CD4-positive, alpha-beta T cell treated with Interleukin-17A for 1 hour (primary cell): ENCODE measurements at regions not wholly inside any gene's neighbourhood (a gene's known extent, or its start where the extent isn't known, plus 50 kb on each side); places are given as distances from the start of the nearest gene placed in this dataset.
"Not testable (repeated sequence)": the region's sequence is repeated elsewhere in the genome, so short reads cannot be mapped to it uniquely, and the experiment has no call there.

Source experiments
- DNase-seq: peaks from one replicate; pipeline ENCODE4 v3.0.0-alpha.2; 2020

DNA sequence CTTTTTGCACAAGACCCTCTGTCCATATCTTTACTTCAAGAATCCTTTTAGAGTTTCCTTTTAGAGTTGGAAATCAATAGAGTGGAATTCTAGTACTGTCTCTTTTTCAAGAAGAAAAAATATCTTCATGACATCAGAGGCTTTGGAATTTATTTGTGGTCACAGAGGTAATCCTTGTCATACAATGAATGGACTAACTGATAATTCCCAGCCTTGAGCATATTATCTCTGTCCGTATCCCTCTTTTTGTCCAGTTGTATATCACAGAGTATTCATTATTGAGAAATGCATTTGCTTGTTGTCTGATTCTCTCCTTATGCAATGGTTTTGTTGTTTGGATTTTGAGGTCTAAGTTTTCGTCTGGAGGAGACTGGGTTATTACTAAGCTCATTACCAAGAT is 82.0 kb upstream of the HAPLN1 start:
- no peak for DNase-seq

DNA sequence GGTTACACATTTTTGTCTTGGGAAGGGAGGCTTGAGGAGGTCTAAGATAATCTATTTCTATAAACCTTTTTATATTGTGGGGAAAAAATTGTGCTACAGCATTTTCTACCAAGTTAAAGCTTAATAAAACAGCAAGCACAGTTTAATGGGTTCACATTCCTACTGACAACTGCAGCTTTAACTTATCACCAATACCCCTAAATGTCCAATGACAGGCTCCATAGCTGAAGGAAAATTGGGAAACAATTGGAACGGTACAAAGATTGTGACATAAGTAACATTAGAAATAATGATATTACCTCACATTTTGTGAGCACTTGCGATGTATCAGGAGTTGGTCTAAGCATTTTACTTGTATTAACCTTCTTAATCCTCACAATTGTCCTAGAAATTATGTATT is 79.5 kb upstream of the HAPLN1 start:
- no peak for DNase-seq

- DNase-seq = not testable (repeated sequence)
Measured at GRCh38 chr5:83799020-83799419, 78.4 kb upstream of the HAPLN1 start.

GRCh38 chr5:83789371-83789770 is 68.7 kb upstream of the HAPLN1 start:
- DNase-seq = no peak

GRCh38 chr5:83787631-83788030 is 67.0 kb upstream of the HAPLN1 start:
- DNase-seq = no peak

DNA sequence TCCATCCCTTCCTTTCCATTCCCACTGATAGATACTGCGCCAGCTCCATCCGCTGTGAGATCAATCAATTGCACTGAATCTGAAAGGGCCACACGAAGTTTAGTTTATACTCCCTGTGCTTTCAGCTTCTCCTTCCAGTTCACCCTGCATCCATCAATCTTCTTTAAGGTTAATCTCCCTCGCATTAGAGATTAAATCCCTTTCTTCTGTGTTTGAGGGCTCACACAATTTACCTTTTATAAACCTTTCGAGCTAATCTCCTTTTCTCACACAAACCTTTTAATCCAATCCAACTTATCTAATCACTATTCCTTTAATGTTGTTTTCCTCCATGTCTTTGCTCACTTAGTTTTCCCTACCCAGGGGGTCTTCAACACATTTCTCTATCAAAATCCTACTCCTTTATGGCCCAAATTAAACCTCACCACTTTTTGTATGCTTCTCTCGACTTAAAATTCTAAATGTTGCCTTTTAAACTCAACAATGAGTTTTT is 64.6 kb upstream of the HAPLN1 start:
- no peak for DNase-seq

GRCh38 chr5:83780699-83781350 is 60.2 kb upstream of the HAPLN1 start:
- DNase-seq = no peak

DNA sequence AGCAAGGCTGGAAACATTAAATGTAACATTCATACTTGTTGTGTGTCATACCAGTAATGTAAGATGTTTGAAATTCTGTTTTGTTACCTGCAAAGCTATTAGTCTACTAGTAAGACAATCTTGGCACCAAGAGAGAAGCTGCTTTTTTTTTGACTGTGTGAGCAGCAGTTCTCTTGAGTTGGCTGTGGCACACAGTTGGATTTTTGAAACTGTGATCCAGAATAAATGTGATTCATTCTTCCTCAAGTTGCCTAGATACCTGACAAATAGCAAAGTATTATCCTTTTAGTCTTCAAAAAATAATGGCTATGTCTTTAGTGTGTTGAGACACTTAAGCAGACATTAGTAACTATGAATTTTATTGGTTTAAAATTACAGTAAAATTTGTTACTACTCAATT is 57.2 kb upstream of the HAPLN1 start:
- no peak for DNase-seq

GRCh38 chr5:83776437-83777031 is 55.9 kb upstream of the HAPLN1 start:
- DNase-seq = no peak
